HG03571 (cell line): ENCODE measurements at regions not wholly inside any gene's neighbourhood (a gene's known extent, or its start where the extent isn't known, plus 50 kb on each side); places are given as distances from the start of the nearest gene placed in this dataset.

Source experiments
- ATAC-seq: cut with Tn5 transposase; IDR thresholded peaks from one replicate; pipeline ENCODE4 v1.9.1; 2021; ENCODE audit not compliant: unreplicated experiment

DNA sequence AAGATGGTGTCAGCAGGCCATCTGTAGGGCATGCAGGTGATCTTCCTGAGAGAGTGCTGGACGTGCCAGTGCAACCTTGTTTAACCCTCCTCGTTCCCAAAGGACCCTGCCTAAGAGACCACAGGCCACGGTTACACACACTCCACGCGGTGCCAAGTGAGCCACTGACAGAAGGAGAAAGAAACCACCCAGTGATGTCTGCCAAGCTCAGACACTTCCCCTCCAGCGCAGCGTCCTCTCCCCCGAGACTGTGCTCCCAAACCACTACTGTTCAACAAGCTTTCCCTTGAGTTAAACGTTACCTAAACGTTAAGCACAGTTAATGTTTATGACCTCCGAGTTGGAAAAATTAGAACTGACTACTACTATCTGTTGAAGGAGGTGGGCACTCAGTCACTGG lies 119.1 kb upstream of the NCK2 start:
- peak; percentile 60 for ATAC-seq

DNA sequence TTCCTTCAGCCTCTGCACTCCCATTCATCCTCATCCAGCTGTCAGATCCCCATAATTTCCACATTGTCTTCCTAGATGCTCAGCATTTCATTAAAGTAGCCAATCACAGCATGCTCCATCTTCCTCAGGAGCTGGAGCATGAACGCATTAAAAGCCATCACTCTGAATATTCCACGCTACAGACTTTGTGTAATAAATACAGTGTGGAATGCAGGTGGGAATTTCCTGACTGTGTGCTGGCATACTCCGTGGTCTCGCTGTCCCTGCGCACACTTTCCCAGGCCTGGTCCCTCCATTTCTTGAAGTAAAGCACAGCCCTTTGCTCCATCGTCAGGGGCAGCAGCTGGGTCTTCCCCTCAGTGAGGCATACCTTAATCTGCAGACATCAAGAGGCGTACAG lies 123.7 kb upstream of the NCK2 start:
- no peak for ATAC-seq

DNA sequence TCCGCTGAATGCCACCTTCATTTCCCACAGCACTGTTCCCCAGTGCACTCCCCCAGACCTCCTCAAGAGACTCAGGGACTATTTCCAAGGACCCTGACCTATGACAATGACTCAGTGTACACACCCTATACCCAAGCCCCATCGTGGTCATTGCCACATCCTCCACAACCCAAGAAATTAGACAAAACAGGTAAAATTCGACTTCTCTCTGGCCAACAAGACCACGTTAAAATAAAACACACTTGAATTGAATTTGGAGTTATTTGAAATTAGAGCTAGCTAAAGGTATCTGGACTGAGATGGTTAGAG lies 126.4 kb upstream of the NCK2 start:
- no peak for ATAC-seq

DNA sequence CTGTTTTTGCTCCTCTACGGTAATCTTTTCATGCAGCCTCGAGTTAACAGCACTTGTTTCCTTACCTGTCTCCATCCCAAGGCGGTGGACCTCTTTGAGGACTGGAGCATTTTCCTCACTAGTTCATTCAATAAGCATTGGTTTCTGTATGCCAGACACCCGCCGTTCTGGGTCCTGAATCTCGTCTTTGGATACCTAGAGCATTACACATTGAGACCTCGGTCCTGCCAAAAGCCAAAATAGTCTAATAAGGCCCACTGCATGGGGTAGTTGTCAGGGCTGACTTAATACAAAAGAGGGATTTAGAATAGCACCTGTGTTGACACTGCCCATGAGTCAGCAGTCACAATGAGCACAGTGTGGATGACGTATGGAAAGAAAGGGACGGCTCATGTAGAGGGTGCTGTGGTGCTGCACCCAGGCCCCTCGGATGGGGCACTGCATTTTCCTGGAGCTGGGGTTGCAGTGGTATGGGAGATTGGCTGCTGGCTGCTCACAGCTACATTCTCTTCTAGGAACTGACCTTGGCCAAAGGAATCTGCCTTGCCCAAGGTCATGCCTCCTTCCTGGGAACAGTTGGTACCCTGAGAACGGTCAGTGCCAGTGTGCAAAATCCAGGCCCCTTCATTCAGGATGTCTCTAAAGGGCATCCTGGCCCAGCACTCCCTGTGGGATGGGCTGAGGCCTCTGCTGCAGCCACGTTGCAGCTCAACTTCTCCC lies 126.9 kb upstream of the NCK2 start:
- ATAC-seq = no peak

DNA sequence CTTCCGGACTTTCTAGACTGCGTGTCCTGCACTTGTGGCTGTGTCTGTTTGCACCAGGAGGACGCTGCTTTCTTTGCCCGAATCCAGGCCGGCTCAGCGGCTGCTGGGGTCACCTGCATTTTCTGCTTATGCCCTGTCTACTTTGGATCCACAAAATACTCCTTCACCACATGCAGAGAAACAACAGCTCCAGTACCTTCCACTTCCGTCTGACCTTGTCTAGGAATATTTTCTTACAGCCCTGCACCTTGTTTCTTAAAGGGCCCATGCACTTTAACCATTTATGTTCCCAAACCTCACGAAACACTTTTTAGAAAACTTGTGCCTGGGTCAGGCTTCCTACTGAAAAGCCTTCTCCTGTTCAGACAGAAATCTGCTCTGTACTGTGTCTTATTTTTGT lies 129.4 kb upstream of the NCK2 start:
- no peak for ATAC-seq

DNA sequence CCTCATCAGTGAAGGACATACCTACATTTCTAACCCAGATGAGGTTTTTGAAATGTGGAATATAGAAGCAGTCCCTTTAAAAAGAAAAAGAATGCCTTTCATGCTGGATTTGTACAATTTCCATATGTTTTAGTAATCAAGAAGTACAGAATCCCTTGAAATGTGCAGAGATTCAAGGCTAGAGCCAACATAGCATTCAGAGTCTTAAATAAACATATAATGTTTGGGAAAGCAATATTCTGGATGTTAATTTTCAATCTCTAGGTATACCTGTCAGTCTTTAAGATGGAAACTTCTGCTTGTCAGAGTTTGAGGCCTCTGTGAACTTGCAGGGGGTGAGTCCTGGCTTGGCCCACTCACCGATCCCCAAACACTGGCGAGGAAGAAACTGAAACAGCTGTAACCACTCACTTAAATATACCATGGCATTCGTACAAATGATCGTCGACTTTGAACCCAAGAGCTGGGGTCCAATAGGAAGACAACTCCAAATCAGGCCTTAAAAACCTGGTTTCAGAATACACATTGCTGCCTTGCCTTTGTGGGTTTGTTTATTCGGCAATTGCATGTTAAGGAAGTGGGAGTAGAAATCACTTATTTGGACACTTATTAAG lies 132.8 kb upstream of the NCK2 start:
- no peak for ATAC-seq

DNA sequence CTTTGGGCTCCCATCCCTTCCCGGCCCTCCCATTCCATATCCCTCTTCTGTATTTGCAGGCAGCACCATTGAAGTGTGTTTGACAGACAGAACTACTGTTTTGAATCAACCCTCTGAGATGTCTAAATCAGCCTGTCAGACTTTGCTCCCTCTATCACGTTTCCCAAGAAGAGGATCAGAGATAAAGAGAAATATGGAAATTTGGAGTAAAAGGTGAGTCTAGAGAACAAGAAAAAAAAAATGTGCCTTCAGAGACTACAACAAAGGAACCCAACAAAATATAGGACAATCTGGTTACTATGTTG lies 133.4 kb upstream of the NCK2 start:
- ATAC-seq = no peak

DNA sequence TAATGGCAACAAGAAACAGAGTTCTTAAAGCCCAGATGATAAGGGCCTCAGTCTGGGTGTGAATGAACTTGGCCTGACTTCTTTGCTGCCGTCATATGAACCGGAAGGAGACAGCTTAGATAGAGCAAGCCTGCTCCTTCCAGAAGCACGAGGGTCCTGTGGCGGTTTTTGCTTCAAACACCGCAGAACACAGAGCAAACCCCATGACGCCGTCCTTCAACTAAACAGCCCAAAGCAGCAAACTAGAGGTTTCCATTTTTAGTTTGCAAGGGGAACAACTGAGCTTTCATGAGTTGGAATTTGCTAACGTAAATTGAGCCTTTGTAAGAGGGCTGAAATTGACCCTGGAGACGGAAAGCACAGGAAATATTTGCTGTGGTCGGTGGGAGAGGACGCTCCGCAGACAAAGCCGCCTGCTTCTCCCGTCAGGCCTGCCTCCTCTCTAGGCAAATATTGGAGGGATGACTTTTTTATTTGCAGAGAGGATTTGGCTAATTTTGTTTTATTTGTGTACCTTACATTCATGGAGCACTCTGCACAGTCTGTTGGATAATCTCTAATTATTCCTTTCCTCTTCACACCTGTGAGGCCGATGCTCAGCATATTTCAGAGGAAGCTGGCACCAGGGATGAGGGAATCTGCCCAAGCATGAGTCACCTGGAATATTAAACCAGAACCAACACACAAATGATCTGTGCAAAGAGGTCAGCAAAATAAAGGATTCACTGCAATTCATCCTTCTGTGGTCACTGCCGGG lies 134.0 kb upstream of the NCK2 start:
- no peak for ATAC-seq

DNA sequence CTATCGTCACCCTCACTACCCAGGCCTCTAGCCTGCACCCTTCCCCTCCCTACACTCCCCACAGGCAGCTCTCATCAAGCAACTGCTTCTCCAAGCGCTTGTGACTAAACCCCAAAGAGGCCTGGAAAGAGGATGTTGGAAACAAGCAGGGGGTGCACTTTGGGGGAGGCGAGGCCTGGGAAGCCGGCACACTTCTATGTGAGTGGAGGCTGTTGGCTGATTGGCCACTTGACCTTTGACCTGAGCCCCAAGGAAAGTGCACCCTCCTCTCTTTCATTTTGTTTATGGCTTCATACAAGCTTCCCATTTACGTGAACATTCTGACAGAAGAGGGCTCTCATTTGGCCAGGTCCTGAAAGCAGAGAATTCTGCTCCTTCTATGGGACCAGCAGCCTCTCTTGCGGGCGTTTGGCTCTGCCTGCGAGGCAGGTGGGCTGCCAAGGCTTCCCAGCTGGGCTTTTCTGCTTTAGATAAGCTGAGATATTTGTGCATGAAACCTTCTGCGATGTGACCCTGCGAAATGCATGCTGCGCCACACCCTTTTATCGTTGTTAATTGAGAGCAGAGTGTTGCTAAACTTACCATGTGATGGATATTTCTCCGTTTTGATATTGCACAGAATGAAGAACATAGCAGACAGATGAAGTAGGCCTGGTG lies 134.8 kb upstream of the NCK2 start:
- no peak for ATAC-seq

DNA sequence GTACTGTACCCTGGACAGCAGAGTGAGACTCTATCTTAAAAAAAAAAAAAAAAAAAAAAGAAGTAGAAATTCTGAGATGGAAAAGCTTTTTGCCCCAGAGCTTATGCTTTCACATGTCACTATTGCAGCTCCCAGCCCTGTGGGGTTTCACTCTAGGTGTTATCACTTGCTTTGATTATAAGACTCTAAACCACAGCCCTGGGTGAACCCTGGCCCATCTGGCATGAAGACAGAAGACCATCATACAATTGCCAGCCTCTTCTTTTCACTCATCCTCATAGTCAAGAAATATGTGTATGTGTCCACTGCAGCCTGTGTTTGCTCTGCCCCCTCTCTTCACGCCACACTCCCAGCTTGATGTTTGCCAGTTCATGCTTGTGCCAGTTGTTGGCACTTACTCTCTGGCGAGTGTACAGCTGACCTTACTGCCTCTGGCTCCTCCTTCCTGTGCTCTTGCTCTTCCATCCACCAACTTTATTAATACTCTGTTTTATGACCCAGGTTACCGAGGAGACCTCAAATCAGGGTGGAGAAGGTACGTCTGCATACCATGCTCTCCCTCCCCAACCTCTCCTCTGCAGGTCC lies 136.7 kb upstream of the NCK2 start:
- ATAC-seq = no peak

DNA sequence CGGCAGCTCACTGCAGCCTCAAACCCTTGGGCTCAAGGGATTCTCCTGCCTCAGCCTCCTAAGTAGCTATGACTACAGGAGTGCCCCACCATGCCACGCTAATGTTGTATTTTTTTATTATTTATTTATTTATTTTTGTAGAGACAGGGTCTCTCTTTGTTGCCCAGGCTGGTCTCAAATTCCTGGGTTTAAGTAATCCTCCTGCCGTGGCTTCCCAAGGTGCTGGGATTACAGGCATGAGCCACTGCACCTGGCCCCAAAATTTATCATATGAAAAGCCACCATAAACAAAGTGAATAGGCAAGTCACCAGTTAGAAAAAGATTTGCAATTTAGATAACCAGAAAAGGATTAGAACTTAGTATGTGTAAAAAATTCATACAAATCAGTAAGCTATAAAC lies 138.6 kb upstream of the NCK2 start:
- no peak for ATAC-seq

DNA sequence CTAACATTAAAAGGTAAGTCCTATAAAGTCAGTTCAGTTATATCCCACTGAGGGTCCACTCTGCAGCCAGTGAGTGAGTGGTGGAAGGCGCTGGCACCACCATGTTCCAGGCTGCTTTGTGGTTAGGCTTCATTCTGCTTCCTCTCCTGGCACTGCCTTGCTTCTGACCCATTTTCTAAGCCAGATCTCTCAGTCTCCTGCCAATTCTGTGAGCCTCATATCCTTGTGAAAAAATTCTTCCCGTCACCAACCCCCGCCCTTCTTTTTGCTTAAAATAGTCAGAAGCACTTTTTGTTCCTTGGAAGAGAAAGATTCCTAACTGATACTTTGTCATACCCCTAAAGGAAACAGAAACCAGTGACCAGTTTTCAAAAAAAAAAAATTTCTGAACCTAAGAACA lies 139.8 kb upstream of the NCK2 start:
- no peak for ATAC-seq

DNA sequence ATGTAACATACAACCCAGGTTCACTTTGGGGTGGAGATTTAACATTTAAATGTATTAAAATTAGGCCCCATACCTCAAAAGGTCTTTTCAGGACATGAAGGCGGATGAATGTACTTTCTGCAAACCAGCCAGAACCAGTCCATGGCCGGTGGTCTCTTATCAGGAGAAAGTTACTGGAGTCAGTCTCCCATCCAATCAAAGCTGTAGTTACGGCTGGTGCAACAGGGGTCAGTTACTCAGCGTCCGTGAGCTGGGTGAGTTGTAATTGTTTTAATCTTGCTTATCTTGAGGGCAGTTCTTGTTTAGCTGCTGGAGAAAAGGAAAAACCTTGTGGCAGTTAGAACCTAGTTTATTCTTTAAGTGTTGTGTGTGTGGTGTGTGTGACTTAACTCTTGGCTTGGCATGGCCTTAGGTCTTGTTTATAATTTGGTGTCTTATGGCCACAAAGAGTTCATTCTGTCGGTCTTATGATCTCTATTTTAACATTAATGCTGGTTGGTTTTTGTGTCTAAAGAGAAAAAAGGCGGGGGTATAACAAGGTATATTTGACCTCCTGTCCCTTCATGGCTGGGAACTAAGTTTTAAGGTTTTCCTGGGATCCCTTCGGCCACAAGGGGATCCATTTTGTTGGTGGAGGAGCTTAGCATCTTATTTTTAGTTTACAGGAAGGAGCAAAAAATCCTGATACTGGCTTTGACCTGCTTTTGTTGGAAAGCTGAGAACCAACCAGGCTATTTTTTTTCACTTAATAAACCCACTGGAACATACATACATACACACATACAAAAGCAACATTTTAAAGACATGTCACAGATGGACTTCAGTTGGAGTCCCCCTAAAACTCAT lies 143.5 kb upstream of the NCK2 start:
- no peak for ATAC-seq

DNA sequence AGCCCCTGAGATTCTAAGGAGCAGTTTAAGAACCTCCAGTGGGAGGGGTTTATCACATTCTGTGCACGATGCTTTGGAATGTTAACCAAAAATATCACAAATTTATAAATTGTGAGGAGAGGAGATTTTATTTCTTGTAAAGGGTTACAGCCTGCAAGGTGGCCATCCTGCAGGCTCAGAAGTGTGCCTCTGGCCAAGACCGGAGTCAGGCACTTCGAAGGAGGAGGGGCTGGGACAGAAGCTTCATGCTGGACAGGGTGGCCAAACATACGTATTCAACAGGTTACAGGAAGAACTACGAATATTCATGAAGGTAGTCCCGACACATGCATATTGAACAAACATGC lies 144.1 kb upstream of the NCK2 start:
- ATAC-seq = no peak

DNA sequence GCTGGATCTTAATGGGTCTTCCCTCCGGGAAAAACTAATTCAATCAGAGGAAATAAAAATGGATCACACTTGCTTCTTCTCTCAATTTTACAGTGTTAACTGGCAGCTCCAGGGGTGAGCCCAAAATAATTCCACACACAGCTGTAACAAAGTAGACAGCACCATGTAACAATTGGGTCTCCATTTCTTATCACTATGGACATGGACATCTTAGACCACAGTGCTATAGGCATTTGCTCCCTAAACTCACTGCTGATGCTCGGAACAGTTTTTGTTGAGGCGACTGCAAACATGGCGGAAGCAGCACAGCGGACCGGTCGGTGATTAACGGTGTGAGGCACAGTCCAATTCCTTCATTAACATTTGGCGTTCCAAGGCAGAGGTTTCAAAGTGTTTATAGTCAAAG lies 144.7 kb upstream of the NCK2 start:
- ATAC-seq = no peak

DNA sequence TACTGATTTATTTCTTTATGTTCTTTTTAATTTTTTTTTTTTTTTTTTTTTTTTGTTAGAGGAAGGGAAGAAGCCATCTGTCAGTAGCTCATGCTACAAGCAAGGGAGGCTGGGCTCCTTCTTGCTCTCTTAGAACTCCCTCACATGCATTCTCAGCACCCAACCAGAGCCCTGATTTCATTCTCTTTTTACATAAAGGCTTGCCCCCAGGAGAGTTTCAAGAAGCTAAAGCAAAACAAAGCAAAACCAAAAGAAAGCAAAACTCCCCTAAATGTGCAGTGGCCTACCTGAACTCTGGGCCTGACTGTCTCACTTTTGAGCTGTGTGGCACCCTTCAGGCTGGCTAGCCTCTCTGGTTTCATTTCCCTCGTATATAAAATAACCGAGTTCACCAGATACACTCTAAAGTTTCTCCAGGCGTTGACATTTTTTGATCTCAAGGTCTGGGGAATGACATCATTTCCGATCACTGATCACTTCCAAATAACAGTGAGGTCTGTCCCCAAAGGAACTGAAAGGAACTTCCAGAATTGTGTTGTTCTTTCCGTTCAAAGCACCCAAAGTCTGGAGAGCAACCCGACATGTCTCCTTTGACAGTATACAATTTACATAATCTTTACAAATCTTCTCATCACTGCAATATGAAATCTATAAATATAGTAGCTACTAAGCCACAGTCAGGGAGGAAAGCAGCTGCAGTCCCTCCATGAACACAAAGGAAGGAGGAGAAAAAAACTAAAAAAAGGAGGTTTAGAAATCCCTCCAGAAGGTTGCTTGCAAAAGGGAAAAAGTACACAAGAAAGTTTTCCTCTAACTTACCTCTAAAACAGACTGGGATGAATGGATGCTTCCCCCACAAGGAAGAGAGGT lies 145.6 kb upstream of the NCK2 start:
- no peak for ATAC-seq

DNA sequence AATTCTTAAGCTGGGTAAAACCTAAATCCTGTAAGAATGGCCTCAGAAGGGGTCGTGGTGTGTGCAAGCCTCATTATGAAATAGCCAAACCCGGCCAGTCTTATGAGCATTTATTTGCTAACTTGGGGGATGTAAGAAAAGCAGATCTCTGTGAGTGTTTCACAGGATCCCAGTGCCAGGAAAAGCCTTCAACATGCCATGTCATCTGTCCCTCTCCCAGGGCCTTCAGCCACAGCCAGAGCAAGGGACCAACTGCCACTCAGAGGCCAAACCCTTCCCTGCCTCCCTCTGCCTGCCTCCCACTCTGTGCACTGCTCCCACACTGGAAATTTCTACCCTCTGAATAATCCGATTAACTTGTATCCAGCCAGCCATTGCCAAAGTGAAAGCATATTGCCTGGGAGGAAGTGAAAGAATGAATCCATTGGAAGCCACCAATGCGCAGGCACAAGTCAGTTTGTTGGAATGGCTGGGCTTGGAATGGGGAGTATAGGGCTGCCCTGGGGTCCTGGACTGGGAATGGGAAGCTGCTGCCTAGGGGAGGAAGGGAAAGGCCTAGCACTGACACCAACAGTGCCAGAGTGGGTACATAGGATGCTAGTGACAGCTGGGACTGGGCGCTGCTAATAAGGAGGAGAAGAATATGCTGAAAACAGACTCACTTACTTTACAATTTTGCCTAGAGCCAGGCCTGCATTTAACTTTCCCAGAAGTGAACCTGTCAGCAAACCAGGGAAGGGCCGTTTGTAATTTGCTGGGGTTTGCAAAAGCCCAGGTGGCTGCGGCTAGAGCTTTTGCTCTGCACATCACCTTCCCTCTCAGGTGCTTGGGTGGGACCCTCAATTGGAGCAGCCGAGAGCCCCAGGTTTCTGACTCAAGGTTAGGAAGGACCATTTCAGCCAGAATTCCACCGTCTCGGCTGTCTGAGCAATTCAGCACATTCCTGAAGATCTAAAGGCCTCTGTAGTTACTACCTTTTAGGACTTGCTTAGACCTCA lies 146.6 kb upstream of the NCK2 start:
- no peak for ATAC-seq

DNA sequence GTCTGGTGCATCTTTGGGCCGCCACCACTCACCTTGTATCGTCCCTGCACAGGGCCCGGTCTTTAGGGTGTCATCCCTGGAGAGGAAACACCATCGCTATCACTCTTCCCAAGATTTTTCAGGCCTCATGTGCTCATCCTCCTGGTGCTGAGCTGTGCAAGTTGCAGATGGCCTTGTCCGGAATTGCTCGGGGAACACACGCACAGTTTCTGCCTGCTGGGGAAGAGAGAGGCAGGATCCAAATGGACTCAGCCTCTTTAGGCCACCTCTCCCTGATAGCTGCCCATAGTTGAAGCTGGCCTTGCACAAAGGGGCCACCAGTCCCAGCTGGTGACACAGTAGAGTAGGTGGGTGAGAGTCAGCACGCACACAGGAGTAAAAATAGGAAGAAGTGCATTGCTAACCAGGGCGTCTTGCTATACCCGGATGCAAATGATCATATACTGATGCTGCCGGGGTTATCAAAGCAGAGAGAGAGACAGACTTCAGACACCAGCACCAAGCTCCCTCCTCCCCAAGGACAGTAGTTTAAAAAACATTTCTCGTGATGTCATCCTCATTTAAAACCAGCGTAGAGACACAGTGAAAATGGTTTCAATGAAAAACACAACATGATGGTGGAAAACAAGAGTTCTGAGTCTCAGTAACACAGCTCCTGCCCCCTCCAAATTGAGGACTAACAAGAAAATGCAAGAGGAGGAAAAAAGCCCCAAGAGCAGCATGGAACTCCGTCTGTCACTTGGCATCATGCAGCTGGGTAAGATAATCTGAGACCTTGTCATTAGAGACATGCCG lies 147.5 kb upstream of the NCK2 start:
- no peak for ATAC-seq
